GM20431 (cell line): ENCODE measurements at regions not wholly inside any gene's neighbourhood (a gene's known extent, or its start where the extent isn't known, plus 50 kb on each side); places are given as distances from the start of the nearest gene placed in this dataset.

ENCODE experiments used
- in situ Hi-C: fragments of 300-500 bp; cut with MseI, MboI; formaldehyde crosslinking; loops from one replicate; pipeline ENCODE4 v1.15.0; 2020; ENCODE audit warnings: low sequenced_read_pairs; ENCODE audit not compliant: unreplicated experiment

- in situ Hi-C loops, result no loop called here
Measured at GRCh38 chr1:201702936-201703335, 126.0 kb upstream of the IPO9 start.

GRCh38 chr1:201703621-201704438 lies 125.1 kb upstream of the IPO9 start:
- in situ Hi-C loops, result no loop called here

GRCh38 chr1:201704439-201704792 lies 124.5 kb upstream of the IPO9 start:
- in situ Hi-C loops, result no loop called here

- in situ Hi-C loops, result no loop called here
Measured at GRCh38 chr1:201705389-201705788, 123.6 kb upstream of the IPO9 start.

GRCh38 chr1:201706109-201706508 lies 122.8 kb upstream of the IPO9 start:
- in situ Hi-C loops, result no loop called here

GRCh38 chr1:201707027-201707426 lies 121.9 kb upstream of the IPO9 start:
- in situ Hi-C loops, result no loop called here

- in situ Hi-C loops, result no loop called here
Measured at GRCh38 chr1:201707656-201708055, 121.3 kb upstream of the IPO9 start.

- in situ Hi-C loops, result no loop called here
Measured at GRCh38 chr1:201708085-201708512, 120.9 kb upstream of the IPO9 start.

GRCh38 chr1:201708691-201709090 lies 120.3 kb upstream of the IPO9 start:
- in situ Hi-C loops, result no loop called here

GRCh38 chr1:201709564-201710295 lies 119.2 kb upstream of the IPO9 start:
- in situ Hi-C loops, result no loop called here

GRCh38 chr1:201710632-201711597 lies 118.0 kb upstream of the IPO9 start:
- in situ Hi-C loops, result no loop called here

- in situ Hi-C loops, result no loop called here
Measured at GRCh38 chr1:201711811-201712210, 117.1 kb upstream of the IPO9 start.

GRCh38 chr1:201712387-201713085 lies 116.4 kb upstream of the IPO9 start:
- in situ Hi-C loops, result no loop called here

- in situ Hi-C loops, result no loop called here
Measured at GRCh38 chr1:201713086-201713810, 115.7 kb upstream of the IPO9 start.

GRCh38 chr1:201714542-201715329 lies 114.2 kb upstream of the IPO9 start:
- in situ Hi-C loops, result no loop called here

- in situ Hi-C loops, result no loop called here
Measured at GRCh38 chr1:201715351-201715750, 113.6 kb upstream of the IPO9 start.

- in situ Hi-C loops, result no loop called here
Measured at GRCh38 chr1:201715801-201716741, 112.9 kb upstream of the IPO9 start.
